Mesendoderm (in vitro differentiated cells): ENCODE measurements at regions not wholly inside any gene's neighbourhood (a gene's known extent, or its start where the extent isn't known, plus 50 kb on each side); places are given as distances from the start of the nearest gene placed in this dataset.

Experiments used
- DNase-seq: peaks from one replicate; pipeline ENCODE4 v3.0.0; 2013
- H2AK5ac ChIP-seq: 2 replicates; pipeline ENCODE4 v1.6.1; 2013; ENCODE audit warnings: low read length, inconsistent platforms
- H2BK120ac ChIP-seq: 2 replicates; pipeline ENCODE4 v1.6.1; 2013; ENCODE audit warnings: low read depth, mild to moderate bottlenecking, low read length, moderate library complexity, mixed read lengths
- H2BK15ac ChIP-seq: replicated peaks from 2 replicates; pipeline ENCODE4 v1.6.1; 2013; ENCODE audit warnings: low read depth, mild to moderate bottlenecking, moderate library complexity
- H2BK5ac ChIP-seq: 2 replicates; pipeline ENCODE4 v1.6.1; 2013; ENCODE audit warnings: low read length, inconsistent platforms
- H3K18ac ChIP-seq: 2 replicates; pipeline ENCODE4 v1.6.1; 2013; ENCODE audit warnings: mild to moderate bottlenecking, low read length, mixed read lengths
- H3K23ac ChIP-seq: one replicate; pipeline ENCODE4 v1.6.1; 2013; ENCODE audit warnings: low read length
- H3K27ac ChIP-seq: 2 replicates; pipeline ENCODE4 v1.5.1; 2013; ENCODE audit warnings: low read depth, mild to moderate bottlenecking, inconsistent platforms, low read length, moderate library complexity
- H3K27me3 ChIP-seq: 2 replicates; pipeline ENCODE4 v1.6.1; 2013; ENCODE audit warnings: low read length, control low read depth, mild to moderate bottlenecking, inconsistent platforms; ENCODE audit not compliant: insufficient read depth, poor library complexity
- H3K36me3 ChIP-seq: 2 replicates; pipeline ENCODE4 v1.6.1; 2013; ENCODE audit warnings: low read length, inconsistent platforms; ENCODE audit not compliant: control insufficient read depth, insufficient read depth
- H3K4ac ChIP-seq: one replicate; pipeline ENCODE4 v1.6.1; 2013; ENCODE audit warnings: low read depth, mild to moderate bottlenecking, low read length, moderate library complexity
- H3K4me1 ChIP-seq: 2 replicates; pipeline ENCODE4 v1.6.1; 2013; ENCODE audit warnings: low read depth, low read length, inconsistent platforms; ENCODE audit not compliant: control insufficient read depth
- H3K4me2 ChIP-seq: 2 replicates; pipeline ENCODE4 v1.6.1; 2013; ENCODE audit warnings: low read length
- H3K4me3 ChIP-seq: 2 replicates; pipeline ENCODE4 v1.5.1; 2013; ENCODE audit warnings: mild to moderate bottlenecking, low read length
- H3K56ac ChIP-seq: one replicate; pipeline ENCODE4 v1.6.1; 2013; ENCODE audit warnings: low read length
- H3K79me1 ChIP-seq: 2 replicates; pipeline ENCODE4 v1.6.1; 2013; ENCODE audit warnings: low read length, inconsistent platforms
- H3K79me2 ChIP-seq: 2 replicates; pipeline ENCODE4 v1.6.1; 2013; ENCODE audit warnings: mild to moderate bottlenecking, low read length; ENCODE audit not compliant: control insufficient read depth, insufficient read depth
- H3K9ac ChIP-seq: 2 replicates; pipeline ENCODE4 v1.6.1; 2013; ENCODE audit warnings: low read length, inconsistent platforms
- H4K5ac ChIP-seq: one replicate; pipeline ENCODE4 v1.6.1; 2013; ENCODE audit warnings: low read length
- H4K8ac ChIP-seq: one replicate; pipeline ENCODE4 v1.6.1; 2013; ENCODE audit warnings: low read depth, mild to moderate bottlenecking, control low read depth, low read length, moderate library complexity
- WGBS: extraction: QIAGEN DNeasy Blood & Tissue Kit; methylation state at CpG from one replicate; pipeline ENCODE4 v1.1.7; 2013; ENCODE audit warnings: low lambda C conversion rate, missing lambda C conversion rate; ENCODE audit not compliant: insufficient coverage; ENCODE audit errors: extremely low coverage; 5-methylcytosine and 5-hydroxymethylcytosine counted together

DNA sequence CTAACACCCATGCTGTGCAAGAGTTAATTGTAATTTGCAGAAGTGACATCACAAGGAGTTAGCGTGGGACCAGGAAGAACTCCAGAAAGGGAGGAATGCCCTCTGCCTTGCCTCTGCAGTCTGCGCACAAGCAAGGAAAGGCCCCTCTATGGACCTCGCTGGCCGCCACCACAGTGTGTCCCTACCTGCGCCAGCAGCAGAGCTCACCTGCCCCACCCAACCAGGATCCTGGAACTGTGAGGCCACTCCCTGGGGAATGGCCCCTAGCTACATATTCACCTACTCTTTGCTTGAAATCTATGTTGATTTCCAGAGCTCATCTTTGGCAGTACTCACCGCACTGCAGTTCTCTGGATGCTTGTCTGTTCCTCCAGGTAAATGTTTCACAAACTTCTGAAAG, 72.0 kb upstream of the MTNR1B start:
- no peak overlapping the region for H2BK5ac ChIP-seq
- no peaks in the 10 kb centered on the region for H3K36me3 ChIP-seq
- H3K4me1 ChIP-seq, result no peaks in the 10 kb centered on the region
- no peaks in the 10 kb centered on the region for H3K27me3 ChIP-seq
- no peaks in the 10 kb centered on the region for H3K79me1 ChIP-seq
- no peak for DNase-seq
- no peak overlapping the region for H4K5ac ChIP-seq
- no peak overlapping the region for H2AK5ac ChIP-seq
- H3K4ac ChIP-seq, result no peak overlapping the region
- H2BK120ac ChIP-seq, result no peak overlapping the region
- no peak overlapping the region for H3K4me3 ChIP-seq
- H4K8ac ChIP-seq, result no peak overlapping the region
- no peak overlapping the region for H3K27ac ChIP-seq
- H3K18ac ChIP-seq, result no peak overlapping the region
- no peak overlapping the region for H3K23ac ChIP-seq
- no peaks in the 10 kb centered on the region for H3K79me2 ChIP-seq
- WGBS, result no CpG with 5 or more reads among the region's 6 CpGs
- H3K56ac ChIP-seq, result no peak overlapping the region
- H3K9ac ChIP-seq, result no peak overlapping the region
- no peak overlapping the region for H2BK15ac ChIP-seq
- H3K4me2 ChIP-seq, result no peak overlapping the region

DNA sequence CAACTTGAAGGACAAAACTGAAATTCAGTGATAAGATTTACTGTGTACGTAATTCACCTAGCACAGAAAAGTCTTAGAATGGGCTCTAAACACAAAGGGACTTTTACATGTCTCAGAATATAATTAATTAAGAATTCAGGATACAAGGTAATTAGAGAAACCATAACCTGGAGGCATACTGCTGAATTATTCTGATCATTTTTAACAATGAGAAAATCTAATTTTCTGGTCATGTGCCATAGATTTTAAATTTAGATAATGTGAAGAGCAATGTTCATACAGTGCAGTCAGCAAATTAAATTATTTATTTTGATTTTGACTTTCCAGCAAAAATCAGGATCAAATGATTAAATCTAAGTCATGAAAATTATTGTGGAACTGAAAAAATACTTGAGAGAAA, 67.0 kb upstream of the MTNR1B start:
- no peak overlapping the region for H4K5ac ChIP-seq
- H4K8ac ChIP-seq, result no peak overlapping the region
- no peak overlapping the region for H3K56ac ChIP-seq
- H3K27me3 ChIP-seq, result no peaks in the 10 kb centered on the region
- no peak overlapping the region for H2BK5ac ChIP-seq
- DNase-seq, result no peak
- no peak overlapping the region for H2AK5ac ChIP-seq
- no peaks in the 10 kb centered on the region for H3K4me1 ChIP-seq
- no peak overlapping the region for H3K23ac ChIP-seq
- H3K4ac ChIP-seq, result no peak overlapping the region
- no peaks in the 10 kb centered on the region for H3K36me3 ChIP-seq
- no peak overlapping the region for H2BK120ac ChIP-seq
- H3K27ac ChIP-seq, result no peak overlapping the region
- no peaks in the 10 kb centered on the region for H3K79me1 ChIP-seq
- no peak overlapping the region for H3K4me3 ChIP-seq
- no peak overlapping the region for H3K9ac ChIP-seq
- no peak overlapping the region for H3K4me2 ChIP-seq
- no peak overlapping the region for H2BK15ac ChIP-seq
- H3K18ac ChIP-seq, result no peak overlapping the region
- no CpG with 5 or more reads among the region's 1 CpG for WGBS
- no peaks in the 10 kb centered on the region for H3K79me2 ChIP-seq

GRCh38 chr11:92907671-92908070, 61.8 kb upstream of the MTNR1B start:
- no peaks in the 10 kb centered on the region for H3K36me3 ChIP-seq
- no peak overlapping the region for H3K56ac ChIP-seq
- H3K79me1 ChIP-seq, result no peaks in the 10 kb centered on the region
- H2BK120ac ChIP-seq, result no peak overlapping the region
- no CpG with 5 or more reads among the region's 4 CpGs for WGBS
- no peak overlapping the region for H3K23ac ChIP-seq
- no peak for DNase-seq
- no peaks in the 10 kb centered on the region for H3K4me1 ChIP-seq
- H3K4me3 ChIP-seq, result no peak overlapping the region
- no peak overlapping the region for H3K9ac ChIP-seq
- no peak overlapping the region for H3K27ac ChIP-seq
- no peak overlapping the region for H3K18ac ChIP-seq
- no peak overlapping the region for H2BK5ac ChIP-seq
- no peak overlapping the region for H2BK15ac ChIP-seq
- H4K8ac ChIP-seq, result no peak overlapping the region
- H3K79me2 ChIP-seq, result no peaks in the 10 kb centered on the region
- no peak overlapping the region for H3K4me2 ChIP-seq
- H4K5ac ChIP-seq, result no peak overlapping the region
- H3K4ac ChIP-seq, result no peak overlapping the region
- H2AK5ac ChIP-seq, result no peak overlapping the region
- H3K27me3 ChIP-seq, result no peaks in the 10 kb centered on the region

DNA sequence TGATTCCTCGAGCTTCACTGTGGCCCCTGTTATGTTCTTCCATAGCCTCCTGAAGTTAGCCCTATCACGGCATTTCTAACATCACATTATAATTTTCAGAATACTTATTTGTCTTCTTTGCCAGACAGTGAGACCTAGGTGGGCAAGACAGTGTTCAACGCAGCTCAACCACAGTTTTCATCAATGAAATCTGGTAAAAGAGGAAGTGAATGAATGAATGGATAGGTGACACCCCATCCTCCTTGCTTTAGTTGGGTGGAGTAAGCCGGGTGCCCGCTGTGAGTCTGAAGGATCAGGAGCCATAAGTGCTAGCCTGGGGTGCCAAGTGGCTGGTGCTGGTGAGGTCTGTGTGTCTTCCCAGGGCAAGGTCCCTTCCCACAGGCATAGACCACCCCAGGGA, 60.2 kb upstream of the MTNR1B start:
- H3K4me1 ChIP-seq, result no peaks in the 10 kb centered on the region
- H3K4me3 ChIP-seq, result no peak overlapping the region
- no peaks in the 10 kb centered on the region for H3K36me3 ChIP-seq
- H3K4ac ChIP-seq, result no peak overlapping the region
- H2AK5ac ChIP-seq, result no peak overlapping the region
- H2BK15ac ChIP-seq, result no peak overlapping the region
- no peak for DNase-seq
- H2BK120ac ChIP-seq, result no peak overlapping the region
- H3K27me3 ChIP-seq, result no peaks in the 10 kb centered on the region
- no CpG with 5 or more reads among the region's 5 CpGs for WGBS
- H3K79me1 ChIP-seq, result no peaks in the 10 kb centered on the region
- H3K56ac ChIP-seq, result no peak overlapping the region
- no peak overlapping the region for H3K18ac ChIP-seq
- no peak overlapping the region for H3K23ac ChIP-seq
- no peak overlapping the region for H4K8ac ChIP-seq
- no peak overlapping the region for H2BK5ac ChIP-seq
- no peak overlapping the region for H3K9ac ChIP-seq
- no peak overlapping the region for H4K5ac ChIP-seq
- H3K27ac ChIP-seq, result no peak overlapping the region
- H3K4me2 ChIP-seq, result no peak overlapping the region
- no peaks in the 10 kb centered on the region for H3K79me2 ChIP-seq

DNA sequence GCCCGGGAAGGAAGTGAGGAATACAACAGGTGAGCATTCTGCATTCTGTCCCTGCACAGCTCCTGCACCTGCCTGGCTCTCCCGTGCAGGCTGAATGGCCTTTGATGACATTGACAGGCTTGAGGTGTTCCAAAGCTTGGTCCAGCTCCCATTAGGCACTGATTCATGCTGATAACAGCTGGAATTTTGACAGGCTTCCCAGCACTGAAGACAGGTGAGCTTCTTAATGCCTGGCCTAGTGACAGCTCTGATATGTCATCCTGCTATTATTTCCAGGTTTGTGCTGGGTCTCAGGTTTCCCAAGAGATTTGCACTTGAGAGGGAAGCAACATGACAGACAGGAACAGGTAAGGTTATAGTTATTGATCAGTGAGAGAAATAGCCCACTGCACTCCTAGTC, 58.0 kb upstream of the MTNR1B start:
- Histone ChIP-seq H3K4me2 (no peak overlapping the region), H2BK120ac (no peak overlapping the region), H3K56ac (no peak overlapping the region), H2AK5ac (no peak overlapping the region), H2BK5ac (no peak overlapping the region), H3K4me1 (no peaks in the 10 kb centered on the region), H4K5ac (no peak overlapping the region), H2BK15ac (no peak overlapping the region), H3K27ac (no peak overlapping the region), H4K8ac (no peak overlapping the region), H3K79me2 (no peaks in the 10 kb centered on the region), H3K9ac (no peak overlapping the region), H3K4me3 (no peak overlapping the region), H3K18ac (no peak overlapping the region), H3K27me3 (no peaks in the 10 kb centered on the region), H3K4ac (no peak overlapping the region), H3K79me1 (no peaks in the 10 kb centered on the region), H3K36me3 (no peaks in the 10 kb centered on the region), H3K23ac (no peak overlapping the region)
- WGBS, result no CpG with 5 or more reads among the region's 2 CpGs
- no peak for DNase-seq

- Histone ChIP-seq H3K56ac (no peak overlapping the region), H3K23ac (no peak overlapping the region), H3K4me2 (no peak overlapping the region), H2BK5ac (no peak overlapping the region), H3K79me1 (no peaks in the 10 kb centered on the region), H3K4me3 (no peak overlapping the region), H4K8ac (no peak overlapping the region), H3K4ac (no peak overlapping the region), H3K27ac (no peak overlapping the region), H2BK120ac (no peak overlapping the region), H3K4me1 (no peaks in the 10 kb centered on the region), H3K27me3 (no peaks in the 10 kb centered on the region), H3K36me3 (no peaks in the 10 kb centered on the region), H3K18ac (no peak overlapping the region), H2AK5ac (no peak overlapping the region), H3K9ac (no peak overlapping the region), H4K5ac (no peak overlapping the region), H2BK15ac (no peak overlapping the region), H3K79me2 (no peaks in the 10 kb centered on the region)
- no CpG with 5 or more reads among the region's 39 CpGs for WGBS
- no peak for DNase-seq
These were observed 53.9 kb upstream of the MTNR1B start for GRCh38 chr11:92915551-92915950.
